HepG2 (cell line): ENCODE measurements at regions not wholly inside any gene's neighbourhood (a gene's known extent, or its start where the extent isn't known, plus 50 kb on each side); places are given as distances from the start of the nearest gene placed in this dataset.

Experiments
- ATAC-seq: fragments of 200-7000 bp; cut with Tn5 transposase; 3 replicates; pipeline ENCODE4 v1.9.1; 2020; ENCODE audit warnings: mild to moderate bottlenecking, moderate library complexity
- BruUV-seq: library from RNA; stranded (reverse); fragments of 400-500 nt; replicated peaks from 2 replicates; lab custom pipeline; 2021; lab: Mats Ljungman, UMichigan
- CTCF ChIA-PET: fragments of 300-600 bp; formaldehyde crosslinking; extraction: SDS; loops from one replicate; lab custom pipeline; 2021; ENCODE audit warnings: low total read pairs, inconsistent platforms, low intra/inter-chr PET ratio; lab: Yijun Ruan, JAX
- POLR2A ChIA-PET: fragments of 350-600 bp; sonication (Branson Sonifier 250); formaldehyde crosslinking; loops from one replicate; lab custom pipeline; 2020; ENCODE audit warnings: antibody characterized with exemption, inconsistent platforms; lab: Yijun Ruan, JAX
- DNase-seq: peaks from one replicate; pipeline ENCODE4 v3.0.0-alpha.2; 2015; ENCODE audit warnings: low spot score
- FAIRE-seq: peaks from 3 replicates; lab custom pipeline; 2011; peaks lifted over from hg19 to GRCh38; lab: Jason Lieb, UNC
- H2AFZ ChIP-seq: one replicate; pipeline ENCODE4 v1.6.1; 2011; ENCODE audit warnings: low read length, inconsistent platforms
- H3K27ac ChIP-seq: fragments of 300-600 bp; 3 replicates; pipeline ENCODE4 v1.8.0; 2011; ENCODE audit warnings: mixed run types, mild to moderate bottlenecking, mixed read lengths, low read length, inconsistent platforms; ENCODE audit not compliant: insufficient read depth; ENCODE audit errors: extremely low read length
- H3K27me3 ChIP-seq, 2 experiments: fragments of 200-600 bp in 1 of 2; 2 replicates in 1 of 2; 3 replicates in 1 of 2; pipeline versions ENCODE4 v1.6.0 to v1.8.0; 2011; ENCODE audit warnings: low read length in 2 of 2, mild to moderate bottlenecking in 2 of 2, moderate library complexity in 2 of 2, inconsistent platforms in 1 of 2; ENCODE audit not compliant: insufficient read depth in 2 of 2, control insufficient read depth in 1 of 2
- H3K36me3 ChIP-seq, 2 experiments: fragments of 200-600 bp in 1 of 2; replicated peaks in 1 of 2; 2 replicates in 1 of 2; 3 replicates in 1 of 2; pipeline versions ENCODE4 v1.5.1 to v1.8.0; 2011; ENCODE audit warnings: low read length in 2 of 2, inconsistent platforms in 1 of 2; ENCODE audit not compliant: insufficient read depth in 2 of 2, control insufficient read depth in 1 of 2
- H3K4me1 ChIP-seq: 2 replicates; pipeline ENCODE4 v1.5.1; 2012; ENCODE audit warnings: low read length, inconsistent platforms; ENCODE audit not compliant: insufficient read depth
- H3K4me2 ChIP-seq: 2 replicates; pipeline ENCODE4 v1.6.0; 2011; ENCODE audit warnings: low read depth, low read length, inconsistent platforms
- H3K4me3 ChIP-seq, 3 experiments: fragments of 200-600 bp in 1 of 3; sonication (generic), shearing (Covaris generic) in 1 of 3; replicated peaks in 1 of 3; 2 replicates each; pipeline ENCODE4 v1.5.1; 2011 to 2016; ENCODE audit warnings: low read length in 3 of 3, inconsistent platforms in 2 of 3, low read depth in 2 of 3, mild to moderate bottlenecking in 2 of 3, control low read depth in 1 of 3, mixed read lengths in 1 of 3; ENCODE audit not compliant: insufficient read depth in 1 of 3
- H3K79me2 ChIP-seq: one replicate; pipeline ENCODE4 v1.6.1; 2011; ENCODE audit warnings: low read length, inconsistent platforms; ENCODE audit not compliant: insufficient read depth
- H3K9ac ChIP-seq: 2 replicates; pipeline ENCODE4 v1.6.0; 2011; ENCODE audit warnings: mild to moderate bottlenecking, low read depth, low read length, inconsistent platforms; ENCODE audit not compliant: insufficient read depth
- H3K9me3 ChIP-seq: 2 replicates; pipeline ENCODE4 v1.5.1; 2012; ENCODE audit warnings: mild to moderate bottlenecking, low read length
- H4K20me1 ChIP-seq: 2 replicates; pipeline ENCODE4 v1.6.0; 2011; ENCODE audit warnings: inconsistent platforms, mild to moderate bottlenecking, low read length, moderate library complexity; ENCODE audit not compliant: insufficient read depth
- CREB1 ChIP-seq, 2 experiments: fragments of 450-650 bp in 1 of 2; IDR thresholded peaks; 2 replicates each; pipeline ENCODE4 v1.6.1; 2016 to 2017; ENCODE audit warnings: control low read depth in 1 of 2, mild to moderate bottlenecking in 1 of 2, missing compliant biosample characterization in 1 of 2, missing genetic modification characterization in 1 of 2
- FLYWCH1 ChIP-seq: sonication (generic); formaldehyde crosslinking; IDR thresholded peaks from 2 replicates; pipeline ENCODE4 v1.8.1; 2023; ENCODE audit warnings: mild to moderate bottlenecking, missing genetic modification reagents
- KLF9 ChIP-seq: IDR thresholded peaks from 2 replicates; pipeline ENCODE4 v1.6.1; 2016; ENCODE audit warnings: low read depth
- MED1 ChIP-seq: sonication (generic); formaldehyde crosslinking; IDR thresholded peaks from 2 replicates; pipeline ENCODE4 v1.4.0; 2020; ENCODE audit warnings: missing genetic modification reagents
- MZF1 ChIP-seq: sonication (generic); formaldehyde crosslinking; IDR thresholded peaks from 2 replicates; pipeline ENCODE4 v1.8.1; 2023; ENCODE audit warnings: mild to moderate bottlenecking, missing genetic modification reagents, borderline replicate concordance
- RFXANK ChIP-seq: IDR thresholded peaks from 2 replicates; pipeline ENCODE4 v1.6.1; 2016
- TARDBP ChIP-seq: sonication (generic); formaldehyde crosslinking; IDR thresholded peaks from 2 replicates; pipeline ENCODE4 v1.8.0; 2022; ENCODE audit warnings: mild to moderate bottlenecking, missing genetic modification reagents
- ZC3H13 ChIP-seq: sonication (generic); formaldehyde crosslinking; IDR thresholded peaks from 2 replicates; pipeline ENCODE4 v1.8.1; 2023; ENCODE audit warnings: mild to moderate bottlenecking, missing genetic modification reagents, moderate library complexity
- ZNF24 ChIP-seq: fragments of 450-650 bp; IDR thresholded peaks from 2 replicates; pipeline ENCODE4 v1.6.1; 2017; ENCODE audit warnings: antibody characterized with exemption, mild to moderate bottlenecking
- ZNF326 ChIP-seq: sonication (generic); formaldehyde crosslinking; IDR thresholded peaks from 2 replicates; pipeline ENCODE4 v1.4.0; 2020; ENCODE audit warnings: missing genetic modification reagents, borderline replicate concordance
- ZNF629 ChIP-seq: sonication (generic); formaldehyde crosslinking; conservative IDR thresholded peaks from 2 replicates; pipeline ENCODE4 v1.5.0; 2020; ENCODE audit warnings: missing genetic modification reagents
- ZNF713 ChIP-seq: sonication (generic); formaldehyde crosslinking; IDR thresholded peaks from 2 replicates; pipeline ENCODE4 v1.4.0; 2020; ENCODE audit warnings: mild to moderate bottlenecking, missing genetic modification reagents
- ZNF772 ChIP-seq: sonication (generic); formaldehyde crosslinking; IDR thresholded peaks from 2 replicates; pipeline ENCODE4 v1.5.0; 2020; ENCODE audit warnings: mild to moderate bottlenecking, missing genetic modification reagents
- ZNF776 ChIP-seq: sonication (generic); formaldehyde crosslinking; IDR thresholded peaks from 2 replicates; pipeline ENCODE4 v1.4.0; 2020; ENCODE audit warnings: mild to moderate bottlenecking, missing genetic modification reagents
- WGBS: methylation state at CpG from one replicate; pipeline ENCODE4 v1.1.6; 2017; ENCODE audit warnings: low lambda C conversion rate; 5-methylcytosine and 5-hydroxymethylcytosine counted together
- in situ Hi-C: cut with HindIII; loops from 2 replicates; pipeline ENCODE4 v1.10.0; 2017; ENCODE audit warnings: low pct_unique_long_range_greater_than_20kb; ENCODE audit not compliant: extremely low pct_ligation_motif_present
- intact Hi-C: fragments of 100-400 bp; cut with micrococcal nuclease; formaldehyde crosslinking; loops from one replicate; pipeline ENCODE4 v1.10.0; 2022; ENCODE audit not compliant: unreplicated experiment
- TF ChIP-seq, protein P1 (sequence below): sonication (generic); formaldehyde crosslinking; IDR thresholded peaks from 2 replicates; pipeline ENCODE4 v1.9.0; 2022; ENCODE audit warnings: low read depth, missing genetic modification reagents
- TF ChIP-seq, protein P2 (sequence below): fragments of 450-650 bp; IDR thresholded peaks from 2 replicates; pipeline ENCODE4 v1.6.1; 2016
- TF ChIP-seq, protein P3 (sequence below): sonication (generic); formaldehyde crosslinking; IDR thresholded peaks from 2 replicates; pipeline ENCODE4 v1.4.0; 2020; ENCODE audit warnings: missing genetic modification reagents

DNA sequence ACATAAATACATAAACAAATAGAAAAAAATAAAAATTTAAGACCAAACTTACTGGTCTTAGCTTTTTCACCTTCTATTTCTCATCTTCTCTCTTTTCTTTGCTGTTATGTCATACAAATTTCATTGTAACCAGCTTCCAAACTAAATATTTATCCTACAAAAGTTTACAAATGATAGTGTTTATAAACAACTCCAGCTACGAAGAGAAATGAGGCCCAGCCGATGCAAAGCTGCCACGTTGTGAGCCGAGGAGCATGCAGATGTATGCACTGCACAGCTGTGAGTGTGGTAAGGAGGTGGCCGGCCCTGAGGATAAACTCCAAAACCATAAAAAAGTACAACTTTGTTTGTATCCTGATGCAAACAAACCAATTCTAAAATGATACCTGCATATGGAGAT, 642.4 kb upstream of the SGCG start (continued):
- TF ChIP-seq, protein P1, sequence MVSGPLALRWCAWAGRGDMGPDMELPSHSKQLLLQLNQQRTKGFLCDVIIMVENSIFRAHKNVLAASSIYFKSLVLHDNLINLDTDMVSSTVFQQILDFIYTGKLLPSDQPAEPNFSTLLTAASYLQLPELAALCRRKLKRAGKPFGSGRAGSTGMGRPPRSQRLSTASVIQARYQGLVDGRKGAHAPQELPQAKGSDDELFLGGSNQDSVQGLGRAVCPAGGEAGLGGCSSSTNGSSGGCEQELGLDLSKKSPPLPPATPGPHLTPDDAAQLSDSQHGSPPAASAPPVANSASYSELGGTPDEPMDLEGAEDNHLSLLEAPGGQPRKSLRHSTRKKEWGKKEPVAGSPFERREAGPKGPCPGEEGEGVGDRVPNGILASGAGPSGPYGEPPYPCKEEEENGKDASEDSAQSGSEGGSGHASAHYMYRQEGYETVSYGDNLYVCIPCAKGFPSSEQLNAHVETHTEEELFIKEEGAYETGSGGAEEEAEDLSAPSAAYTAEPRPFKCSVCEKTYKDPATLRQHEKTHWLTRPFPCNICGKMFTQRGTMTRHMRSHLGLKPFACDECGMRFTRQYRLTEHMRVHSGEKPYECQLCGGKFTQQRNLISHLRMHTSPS (CRISPR knock-in tag), result no peak
- TF ChIP-seq ZNF776, result no peak
- no peak for TF ChIP-seq FLYWCH1 (CRISPR knock-in tag)
- no peak for TF ChIP-seq RFXANK
- no peak for TF ChIP-seq MED1 (CRISPR knock-in tag)
- no peak for TF ChIP-seq ZC3H13 (CRISPR knock-in tag)
- TF ChIP-seq ZNF326 (CRISPR knock-in tag), result no peak
- no peak for TF ChIP-seq ZNF629
- no peak for TF ChIP-seq ZNF713 (CRISPR knock-in tag)

DNA sequence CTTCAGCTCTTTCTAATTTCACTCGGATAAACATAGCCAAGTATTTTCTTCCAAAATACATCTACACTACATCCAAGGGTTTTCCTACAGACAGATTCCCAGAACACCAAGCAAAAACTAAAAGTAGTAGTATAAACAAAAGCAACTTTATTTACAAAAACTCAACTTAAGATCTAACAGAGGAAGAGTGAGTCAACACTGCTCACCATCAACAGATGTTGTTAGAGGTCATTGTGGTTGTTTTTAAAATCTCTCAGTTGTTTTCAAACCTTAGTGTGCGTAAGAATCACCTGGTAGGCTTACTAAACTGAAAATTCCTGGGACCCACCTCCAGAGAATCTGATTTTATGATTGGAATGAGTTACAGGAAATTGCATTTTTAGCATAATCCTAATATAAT, 631.7 kb upstream of the SGCG start:
- BruUV-seq, result no TSS peak
- Histone ChIP-seq H3K9ac (no peak overlapping the region), H3K4me1 (no peaks in the 10 kb centered on the region), H3K36me3 (no peaks in the 10 kb centered on the region), H4K20me1 (no peaks in the 10 kb centered on the region), H3K9me3 (no peaks in the 10 kb centered on the region), H3K4me2 (no peak overlapping the region), H2AFZ (no peak overlapping the region), H3K79me2 (no peaks in the 10 kb centered on the region), H3K27me3 (peaks cover 1 to 8% of the 10 kb centered on the region in 2 experiments; a peak in 1 of 5 replicates), H3K27ac (no peak overlapping the region)
- in situ Hi-C loops, result no loop called here
- intact Hi-C loops, result no loop called here
- FAIRE-seq, result no peak
- CTCF ChIA-PET, result no interaction called here
- no peak for ATAC-seq
- DNase-seq, result no peak
- 0% methylated on average over 2 of the region's 2 CpGs for WGBS
- POLR2A ChIA-PET, result no interaction called here
- TF ChIP-seq, protein P2, sequence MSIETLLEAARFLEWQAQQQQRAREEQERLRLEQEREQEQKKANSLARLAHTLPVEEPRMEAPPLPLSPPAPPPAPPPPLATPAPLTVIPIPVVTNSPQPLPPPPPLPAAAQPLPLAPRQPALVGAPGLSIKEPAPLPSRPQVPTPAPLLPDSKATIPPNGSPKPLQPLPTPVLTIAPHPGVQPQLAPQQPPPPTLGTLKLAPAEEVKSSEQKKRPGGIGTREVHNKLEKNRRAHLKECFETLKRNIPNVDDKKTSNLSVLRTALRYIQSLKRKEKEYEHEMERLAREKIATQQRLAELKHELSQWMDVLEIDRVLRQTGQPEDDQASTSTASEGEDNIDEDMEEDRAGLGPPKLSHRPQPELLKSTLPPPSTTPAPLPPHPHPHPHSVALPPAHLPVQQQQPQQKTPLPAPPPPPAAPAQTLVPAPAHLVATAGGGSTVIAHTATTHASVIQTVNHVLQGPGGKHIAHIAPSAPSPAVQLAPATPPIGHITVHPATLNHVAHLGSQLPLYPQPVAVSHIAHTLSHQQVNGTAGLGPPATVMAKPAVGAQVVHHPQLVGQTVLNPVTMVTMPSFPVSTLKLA, result no peak
- TF ChIP-seq KLF9 (no peak), MZF1 (CRISPR knock-in tag) (no peak), ZNF772 (CRISPR knock-in tag) (no peak), TARDBP (CRISPR knock-in tag) (no peak), CREB1 (IDR thresholded peaks at IDR 0.05) (no peak), CREB1 (CRISPR knock-in tag; IDR thresholded peaks at IDR 0.05) (no peak), ZNF24 (no peak)
- TF ChIP-seq, protein P3, sequence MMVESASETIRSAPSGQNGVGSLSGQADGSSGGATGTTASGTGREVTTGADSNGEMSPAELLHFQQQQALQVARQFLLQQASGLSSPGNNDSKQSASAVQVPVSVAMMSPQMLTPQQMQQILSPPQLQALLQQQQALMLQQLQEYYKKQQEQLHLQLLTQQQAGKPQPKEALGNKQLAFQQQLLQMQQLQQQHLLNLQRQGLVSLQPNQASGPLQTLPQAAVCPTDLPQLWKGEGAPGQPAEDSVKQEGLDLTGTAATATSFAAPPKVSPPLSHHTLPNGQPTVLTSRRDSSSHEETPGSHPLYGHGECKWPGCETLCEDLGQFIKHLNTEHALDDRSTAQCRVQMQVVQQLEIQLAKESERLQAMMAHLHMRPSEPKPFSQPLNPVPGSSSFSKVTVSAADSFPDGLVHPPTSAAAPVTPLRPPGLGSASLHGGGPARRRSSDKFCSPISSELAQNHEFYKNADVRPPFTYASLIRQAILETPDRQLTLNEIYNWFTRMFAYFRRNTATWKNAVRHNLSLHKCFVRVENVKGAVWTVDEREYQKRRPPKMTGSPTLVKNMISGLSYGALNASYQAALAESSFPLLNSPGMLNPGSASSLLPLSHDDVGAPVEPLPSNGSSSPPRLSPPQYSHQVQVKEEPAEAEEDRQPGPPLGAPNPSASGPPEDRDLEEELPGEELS (CRISPR knock-in tag), result no peak
- TF ChIP-seq, all 625 proteins: peak for 0
- H3K4me3 ChIP-seq, result no peak overlapping the region
